Immature natural killer cell (primary cell): ENCODE measurements at regions not wholly inside any gene's neighbourhood (a gene's known extent, or its start where the extent isn't known, plus 50 kb on each side); places are given as distances from the start of the nearest gene placed in this dataset.
"Not testable (repeated sequence)": the region's sequence is repeated elsewhere in the genome, so short reads cannot be mapped to it uniquely, and the experiment has no call there.

Experiments used
- DNase-seq, 3 donors: peaks; one replicate each; pipeline ENCODE4 v3.0.0; 2022; ENCODE audit warnings: mixed read lengths in 1 of 3
- H3K27ac Mint-ChIP-seq, 6 donors: one replicate each; pipeline ENCODE4 v1.8.0; 2020; ENCODE audit warnings: mixed read lengths in 6 of 6, mild to moderate bottlenecking in 5 of 6, inconsistent platforms in 4 of 6, moderate library complexity in 3 of 6
- H3K27me3 Mint-ChIP-seq, 3 donors: one replicate each; pipeline ENCODE4 v1.8.0; 2020 to 2021; ENCODE audit warnings: low read depth in 3 of 3, mild to moderate bottlenecking in 3 of 3, mixed read lengths in 3 of 3, moderate library complexity in 3 of 3, inconsistent platforms in 1 of 3
- H3K36me3 Mint-ChIP-seq, 3 donors: one replicate each; pipeline ENCODE4 v1.8.0; 2020; ENCODE audit warnings: mixed read lengths in 3 of 3, inconsistent platforms in 2 of 3, mild to moderate bottlenecking in 2 of 3
- H3K4me1 Mint-ChIP-seq, 2 donors: one replicate each; pipeline ENCODE4 v1.8.0; 2020; ENCODE audit warnings: inconsistent platforms in 2 of 2, mild to moderate bottlenecking in 2 of 2, mixed read lengths in 2 of 2, moderate library complexity in 1 of 2
- H3K4me3 Mint-ChIP-seq, 5 donors: one replicate each; pipeline ENCODE4 v1.8.0; 2020; ENCODE audit warnings: mild to moderate bottlenecking in 5 of 5, mixed read lengths in 5 of 5, inconsistent platforms in 3 of 5, moderate library complexity in 3 of 5
- H3K9me3 Mint-ChIP-seq, 6 donors: one replicate each; pipeline ENCODE4 v1.8.0; 2020; ENCODE audit warnings: mild to moderate bottlenecking in 6 of 6, mixed read lengths in 6 of 6, inconsistent platforms in 4 of 6, moderate library complexity in 3 of 6

DNA sequence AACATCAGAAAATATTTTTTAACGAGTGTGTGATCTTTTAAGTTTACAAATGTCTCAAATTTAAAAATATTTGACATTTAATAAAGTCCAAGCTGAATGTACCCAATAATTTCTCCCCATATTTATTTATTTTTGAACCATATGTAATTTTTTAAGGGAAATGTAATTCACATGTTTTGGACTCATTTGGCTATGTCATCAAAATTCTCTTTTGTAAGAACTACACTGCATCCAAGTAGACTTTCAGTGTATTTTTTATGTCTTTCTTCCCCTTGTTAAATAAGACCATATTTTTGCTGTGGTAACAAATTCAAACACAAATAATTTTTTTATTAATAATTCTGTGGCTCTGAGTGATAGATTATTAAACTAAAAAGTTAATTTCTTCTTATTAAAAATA lies 365.2 kb downstream of the CD109 start:
- Mint-ChIP-seq H3K4me3 (no peak overlapping the region), H3K27me3 (no peaks in the 10 kb centered on the region), H3K27ac (no peak overlapping the region), H3K36me3 (no peaks in the 10 kb centered on the region), H3K9me3 (peaks cover 0 to 8% (median under 1%) of the 10 kb centered on the region in 6 donors), H3K4me1 (no peaks in the 10 kb centered on the region)
- no peak for DNase-seq

DNA sequence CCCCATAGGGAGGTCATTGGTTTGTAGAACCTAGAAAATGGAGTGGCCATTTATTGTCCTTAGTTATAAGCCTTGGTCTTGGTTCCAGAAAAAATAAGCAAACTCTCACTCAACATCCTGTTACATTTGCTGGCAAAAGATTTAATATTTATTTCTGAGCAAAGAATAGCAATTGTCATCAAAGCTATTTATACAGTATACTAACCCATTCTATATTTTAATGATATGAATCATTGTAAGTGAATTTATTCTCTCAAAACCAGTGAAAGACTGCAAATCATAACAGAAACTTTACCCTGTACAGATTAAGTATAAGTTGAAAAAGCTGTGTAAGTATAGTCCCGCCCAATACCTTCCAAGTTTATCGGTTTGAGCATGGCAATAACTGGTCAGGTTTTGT lies 364.4 kb downstream of the CD109 start:
- no peak overlapping the region for H3K27ac Mint-ChIP-seq
- no peaks in the 10 kb centered on the region for H3K36me3 Mint-ChIP-seq
- DNase-seq, result no peak
- H3K9me3 Mint-ChIP-seq, result peaks cover 0 to 8% (median under 1%) of the 10 kb centered on the region in 6 donors
- H3K4me3 Mint-ChIP-seq, result no peak overlapping the region
- no peaks in the 10 kb centered on the region for H3K27me3 Mint-ChIP-seq
- H3K4me1 Mint-ChIP-seq, result no peaks in the 10 kb centered on the region

DNA sequence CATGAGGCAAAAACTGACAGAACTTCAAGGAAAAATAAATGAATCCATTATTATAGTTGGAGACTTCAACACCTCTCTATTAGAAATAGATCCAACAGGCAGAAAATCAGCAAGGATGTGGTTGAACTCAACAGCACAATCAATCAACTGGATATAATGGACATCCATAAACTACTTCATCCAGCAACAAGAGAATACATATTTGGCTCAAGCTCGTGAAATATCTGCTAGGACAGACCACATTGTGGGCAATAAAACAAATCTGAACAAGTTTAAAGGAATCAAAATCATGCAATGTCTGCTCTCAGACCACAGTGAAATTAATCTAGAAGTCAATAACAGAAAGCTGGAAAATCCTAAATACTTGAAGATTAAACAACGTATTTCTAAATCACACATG lies 362.6 kb downstream of the CD109 start:
- DNase-seq, result no peak
- no peak overlapping the region for H3K27ac Mint-ChIP-seq
- no peak overlapping the region for H3K4me3 Mint-ChIP-seq
- H3K36me3 Mint-ChIP-seq, result no peaks in the 10 kb centered on the region
- peaks cover 0 to 2% (median 0%) of the 10 kb centered on the region in 6 donors for H3K9me3 Mint-ChIP-seq
- H3K27me3 Mint-ChIP-seq, result no peaks in the 10 kb centered on the region
- no peaks in the 10 kb centered on the region for H3K4me1 Mint-ChIP-seq

DNA sequence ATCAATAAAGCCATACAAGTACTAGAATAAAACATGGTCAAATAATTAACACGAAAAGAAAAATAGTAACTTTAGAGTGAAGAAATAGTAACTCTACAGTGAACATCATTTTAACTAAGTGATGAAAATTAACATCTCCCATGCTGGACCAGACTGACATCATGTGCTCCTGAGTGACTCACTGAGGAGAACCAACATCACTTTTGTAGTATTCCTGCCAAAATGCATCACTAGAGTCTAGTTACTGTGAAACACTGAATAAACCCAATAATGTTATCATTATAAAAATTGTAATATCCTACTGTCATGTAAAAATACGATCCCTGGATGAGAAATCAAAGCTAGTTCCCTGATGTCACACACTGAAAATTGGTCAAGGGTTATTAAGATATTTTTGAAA lies 361.3 kb downstream of the CD109 start:
- Mint-ChIP-seq H3K4me3 (no peak overlapping the region), H3K36me3 (no peaks in the 10 kb centered on the region), H3K9me3 (peaks cover 0 to 3% (median 0%) of the 10 kb centered on the region in 6 donors), H3K27me3 (no peaks in the 10 kb centered on the region), H3K4me1 (no peaks in the 10 kb centered on the region), H3K27ac (no peak overlapping the region)
- DNase-seq, result no peak

DNA sequence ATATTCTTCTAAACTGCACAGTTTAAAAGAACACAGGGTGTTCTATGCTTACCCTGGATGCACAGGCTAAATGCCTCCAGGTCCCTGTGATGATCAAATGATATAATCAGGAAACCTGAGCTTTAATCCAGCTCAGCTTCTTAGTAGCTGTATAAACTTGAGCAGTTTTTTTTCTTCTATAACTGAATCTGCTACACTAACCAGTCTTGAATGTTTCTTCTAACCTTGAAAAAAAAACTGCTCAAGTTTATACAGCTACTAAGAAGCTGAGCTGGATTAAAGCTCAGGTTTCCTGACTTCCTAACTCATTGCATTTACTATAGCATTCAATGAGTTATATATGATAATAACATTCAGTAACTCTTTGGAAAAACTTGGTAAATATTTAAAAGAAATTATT lies 358.2 kb downstream of the CD109 start:
- Mint-ChIP-seq H3K27me3 (no peaks in the 10 kb centered on the region), H3K36me3 (no peaks in the 10 kb centered on the region), H3K9me3 (peaks cover 0 to 6% (median 3%) of the 10 kb centered on the region in 6 donors), H3K4me3 (no peak overlapping the region), H3K27ac (no peak overlapping the region), H3K4me1 (no peaks in the 10 kb centered on the region)
- no peak for DNase-seq

DNA sequence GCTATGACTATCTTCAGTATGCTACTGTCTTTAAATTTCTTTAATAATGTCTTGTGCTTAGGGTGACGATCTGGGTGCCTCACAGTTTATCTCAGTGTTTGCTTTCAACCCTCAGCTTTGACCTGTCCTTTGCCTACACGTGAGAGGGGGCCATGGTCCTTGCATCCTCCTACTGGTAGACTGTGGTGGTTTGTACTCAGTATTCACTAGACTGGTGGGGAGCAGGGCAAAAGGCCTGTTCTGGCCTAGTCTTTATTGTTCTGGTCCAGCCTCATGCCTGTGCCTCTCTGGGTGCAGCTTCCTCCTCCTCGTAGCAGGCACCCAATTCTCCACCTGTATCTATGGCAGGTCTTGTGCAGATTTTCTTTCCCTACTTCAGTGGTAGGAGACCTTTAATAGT lies 354.9 kb downstream of the CD109 start:
- H3K27ac Mint-ChIP-seq, result no peak overlapping the region
- DNase-seq, result no peak
- H3K9me3 Mint-ChIP-seq, result peaks cover 0 to 15% (median 4%) of the 10 kb centered on the region in 6 donors
- H3K36me3 Mint-ChIP-seq, result no peaks in the 10 kb centered on the region
- peaks cover 0 to 2% (median 0%) of the 10 kb centered on the region in 3 donors for H3K27me3 Mint-ChIP-seq
- no peaks in the 10 kb centered on the region for H3K4me1 Mint-ChIP-seq
- no peak overlapping the region for H3K4me3 Mint-ChIP-seq

DNA sequence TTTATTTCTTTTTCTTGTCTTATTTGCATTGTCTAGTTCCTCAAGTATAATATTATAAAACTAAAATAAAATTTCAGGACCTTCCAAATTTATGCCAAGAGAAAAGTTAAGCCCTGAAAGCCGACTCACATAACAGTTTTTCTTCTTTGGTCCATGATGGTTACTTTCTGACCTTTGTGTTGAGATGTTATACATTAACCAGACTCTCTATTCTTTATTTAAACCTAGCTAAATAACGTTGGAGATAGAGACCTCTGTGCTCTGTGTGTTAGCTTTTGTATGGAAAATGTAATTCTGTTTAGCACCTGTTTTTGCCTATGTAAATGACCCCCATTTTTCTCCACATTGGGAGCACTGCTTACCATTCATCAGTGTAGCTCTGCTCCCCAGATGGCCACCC lies 352.4 kb downstream of the CD109 start:
- no peak for DNase-seq
- H3K36me3 Mint-ChIP-seq, result no peaks in the 10 kb centered on the region
- peaks cover 0 to 2% (median 0%) of the 10 kb centered on the region in 3 donors for H3K27me3 Mint-ChIP-seq
- no peaks in the 10 kb centered on the region for H3K4me1 Mint-ChIP-seq
- no peak overlapping the region for H3K4me3 Mint-ChIP-seq
- H3K27ac Mint-ChIP-seq, result no peak overlapping the region
- peaks cover 0 to 15% (median 3%) of the 10 kb centered on the region in 6 donors for H3K9me3 Mint-ChIP-seq

DNA sequence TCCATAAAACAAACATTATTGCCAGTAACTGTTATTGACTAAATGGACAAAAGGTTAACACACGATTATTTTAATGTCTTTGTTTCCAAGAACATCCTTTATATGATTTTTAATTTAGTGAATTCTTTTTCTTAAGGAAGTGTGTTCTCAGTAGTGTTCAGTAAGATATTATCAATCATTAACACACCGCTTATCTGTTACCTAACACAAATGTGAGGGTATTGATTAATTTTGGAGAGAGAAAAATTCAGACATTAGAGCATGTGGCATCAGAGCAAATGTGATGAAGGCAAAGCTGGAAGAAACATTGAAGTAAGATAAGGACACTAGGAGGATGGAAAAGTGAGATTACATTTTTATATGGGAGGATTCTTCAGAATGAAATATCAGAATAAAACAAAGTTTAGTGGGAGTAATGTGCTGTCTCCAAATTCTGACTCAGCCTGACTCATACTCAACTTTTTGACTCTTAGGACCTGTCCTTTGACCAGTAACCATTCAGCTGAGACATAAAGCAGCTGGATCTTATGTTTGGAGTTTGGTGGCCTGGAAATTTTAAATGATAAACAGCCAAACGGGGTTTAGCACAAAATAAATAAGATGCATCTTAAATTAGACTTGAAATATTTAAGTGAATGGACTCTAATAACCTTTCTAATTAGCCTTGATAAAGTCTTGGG lies 348.6 kb downstream of the CD109 start:
- H3K4me1 Mint-ChIP-seq, result no peaks in the 10 kb centered on the region
- peaks cover 0 to 3% (median 0%) of the 10 kb centered on the region in 3 donors for H3K27me3 Mint-ChIP-seq
- H3K27ac Mint-ChIP-seq, result no peak overlapping the region
- peaks cover 0 to 17% (median 7%) of the 10 kb centered on the region in 6 donors for H3K9me3 Mint-ChIP-seq
- no peaks in the 10 kb centered on the region for H3K36me3 Mint-ChIP-seq
- no peak overlapping the region for H3K4me3 Mint-ChIP-seq
- no peak for DNase-seq

DNA sequence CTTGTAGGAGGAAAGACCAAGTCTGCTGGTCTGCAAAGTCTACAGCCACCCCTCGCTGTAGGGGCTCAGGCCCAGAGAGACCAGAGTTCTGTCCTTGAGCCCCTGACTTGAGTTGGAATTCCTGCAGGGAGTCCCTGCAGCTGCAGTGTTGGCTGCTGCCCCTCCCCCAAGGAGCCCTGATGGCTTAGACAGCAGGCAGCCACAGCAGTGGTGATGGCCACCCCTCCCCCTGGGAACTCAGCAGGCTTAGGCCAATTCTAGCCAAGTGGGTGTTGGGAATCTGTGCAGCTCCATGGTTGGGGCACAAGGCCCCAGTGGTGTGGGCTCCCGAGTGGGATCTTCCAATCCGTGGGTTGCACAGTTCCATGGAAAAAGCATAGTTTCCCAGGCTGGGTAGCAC lies 345.4 kb downstream of the CD109 start:
- Mint-ChIP-seq H3K9me3 (peaks cover 0 to 24% (median 17%) of the 10 kb centered on the region in 6 donors), H3K4me1 (no peaks in the 10 kb centered on the region), H3K4me3 (no peak overlapping the region), H3K27me3 (peaks cover 0 to 3% (median 0%) of the 10 kb centered on the region in 3 donors), H3K27ac (no peak overlapping the region), H3K36me3 (no peaks in the 10 kb centered on the region)
- no peak for DNase-seq

DNA sequence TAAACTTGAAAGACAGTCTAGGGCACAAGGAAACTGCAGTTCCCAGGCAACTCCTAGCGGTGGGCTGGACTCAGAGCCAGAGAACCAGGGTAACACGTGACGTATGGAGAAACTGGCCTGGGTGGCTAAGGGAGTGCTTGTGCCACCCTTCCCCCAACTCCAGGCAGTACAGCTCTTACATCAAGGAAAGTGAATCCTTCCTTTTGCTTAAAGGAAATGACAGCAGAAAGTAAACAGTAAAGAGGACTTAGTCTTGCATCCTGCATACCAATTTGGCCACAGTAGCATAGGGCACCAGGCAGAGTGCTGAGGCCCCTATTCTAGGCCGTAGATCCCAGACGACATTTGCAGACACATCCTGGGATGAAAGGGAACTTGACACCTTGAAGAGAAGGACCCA lies 322.8 kb downstream of the CD109 start:
- DNase-seq, result no peak
- Mint-ChIP-seq H3K36me3 (no peaks in the 10 kb centered on the region), H3K4me1 (no peaks in the 10 kb centered on the region), H3K27me3 (peaks cover 0 to 4% (median 2%) of the 10 kb centered on the region in 3 donors), H3K4me3 (no peak overlapping the region), H3K9me3 (peaks cover 3 to 30% (median 10%) of the 10 kb centered on the region in 6 donors), H3K27ac (no peak overlapping the region)

DNA sequence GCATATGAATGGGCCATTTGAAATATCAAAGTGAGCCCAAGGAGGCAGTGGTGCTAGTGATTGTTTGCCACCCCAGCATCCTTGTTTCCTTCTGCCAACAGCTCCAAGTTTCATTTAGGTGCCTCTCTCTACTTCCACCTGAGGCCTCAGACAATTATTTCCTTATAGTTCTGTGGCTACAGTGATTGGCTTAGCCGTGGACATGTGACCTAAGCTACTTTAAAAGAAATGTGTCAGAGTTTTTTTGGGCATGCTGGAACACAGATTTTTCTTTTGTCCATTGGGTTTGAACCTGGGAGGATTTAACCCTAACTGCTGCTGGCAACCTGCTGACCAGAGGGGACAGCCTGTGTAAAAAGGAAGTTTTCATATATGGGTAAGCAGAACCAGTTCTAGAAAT lies 319.4 kb downstream of the CD109 start:
- no peaks in the 10 kb centered on the region for H3K4me1 Mint-ChIP-seq
- DNase-seq, result no peak
- no peak overlapping the region for H3K27ac Mint-ChIP-seq
- peaks cover 0 to 2% (median 2%) of the 10 kb centered on the region in 3 donors for H3K27me3 Mint-ChIP-seq
- peaks cover 0 to 28% (median 16%) of the 10 kb centered on the region in 6 donors for H3K9me3 Mint-ChIP-seq
- H3K4me3 Mint-ChIP-seq, result no peak overlapping the region
- no peaks in the 10 kb centered on the region for H3K36me3 Mint-ChIP-seq

DNA sequence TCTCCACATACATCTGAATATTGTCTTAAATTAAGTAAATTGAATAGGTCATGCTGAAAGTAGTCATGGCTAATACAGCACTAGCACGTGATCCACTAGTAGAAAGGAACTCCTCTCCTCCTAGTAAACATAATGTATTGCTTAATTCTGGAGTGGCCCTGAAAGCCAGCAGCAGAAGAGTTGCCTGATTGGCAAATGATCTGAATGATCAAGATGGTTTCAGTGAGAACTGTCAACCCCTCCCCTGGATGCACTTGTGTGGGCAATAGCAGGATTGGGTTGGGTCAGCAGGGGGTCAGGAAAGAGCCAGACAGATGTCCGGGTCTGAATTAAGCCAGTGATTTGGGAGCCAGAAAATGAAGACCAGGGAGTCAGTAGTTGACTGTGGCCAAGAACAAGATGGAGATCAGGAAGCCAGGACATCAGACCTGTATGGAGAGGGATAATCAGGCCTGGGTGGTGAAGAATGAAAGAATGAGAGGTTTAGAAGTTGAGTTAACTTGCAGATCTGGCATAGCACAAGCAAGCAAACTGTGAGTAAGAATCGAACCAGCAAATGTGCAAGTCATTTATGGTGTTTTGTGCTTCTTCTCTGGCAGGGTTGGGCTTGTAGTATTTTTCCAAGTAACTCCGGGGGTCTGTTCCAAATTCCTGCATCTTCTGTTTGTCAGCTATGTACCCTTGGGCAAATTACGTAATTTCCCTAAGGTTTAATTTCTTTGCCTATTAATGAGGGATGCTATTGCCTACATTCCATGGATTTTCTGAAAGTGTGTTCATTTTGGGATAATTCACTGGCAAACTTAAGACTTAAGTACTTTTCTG lies 304.9 kb downstream of the CD109 start:
- peaks cover 2 to 15% (median 8%) of the 10 kb centered on the region in 6 donors for H3K9me3 Mint-ChIP-seq
- peaks cover 0 to 3% (median 0%) of the 10 kb centered on the region in 3 donors for H3K27me3 Mint-ChIP-seq
- H3K36me3 Mint-ChIP-seq, result no peaks in the 10 kb centered on the region
- H3K4me1 Mint-ChIP-seq, result no peaks in the 10 kb centered on the region
- H3K27ac Mint-ChIP-seq, result no peak overlapping the region
- no peak overlapping the region for H3K4me3 Mint-ChIP-seq
- DNase-seq, result no peak

DNA sequence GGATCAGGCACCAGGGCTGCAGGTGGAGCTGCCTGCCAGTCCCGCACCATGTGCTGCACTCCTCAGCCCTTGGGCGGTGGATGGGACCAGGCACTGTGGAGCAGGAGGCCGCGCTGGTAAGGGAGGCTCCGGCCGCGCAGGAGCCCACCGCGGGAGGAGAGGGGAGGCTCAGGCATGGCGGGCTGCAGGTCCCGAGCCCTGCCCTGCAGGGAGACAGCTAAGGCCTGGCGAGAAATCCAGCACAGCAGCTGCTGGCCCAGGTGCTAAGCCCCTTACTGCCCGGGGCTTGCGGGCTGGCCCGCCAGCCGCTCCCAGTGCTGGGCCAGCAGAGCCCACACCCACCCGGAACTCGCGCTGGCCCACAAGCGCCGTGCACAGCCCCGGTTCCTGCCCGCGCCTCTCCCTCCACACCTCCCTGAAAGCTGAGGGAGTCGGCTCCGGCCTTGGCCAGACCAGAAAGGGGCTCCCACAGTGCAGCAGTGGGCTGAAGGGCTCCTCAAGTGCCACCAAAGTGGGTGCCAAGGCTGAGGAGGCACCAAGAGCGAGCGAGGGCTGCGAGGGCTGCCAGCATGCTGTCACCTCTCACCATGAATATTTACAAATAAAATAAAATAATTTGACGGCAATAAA lies 294.7 kb downstream of the CD109 start:
- not testable (repeated sequence) for H3K27ac Mint-ChIP-seq, H3K9me3 Mint-ChIP-seq, H3K4me3 Mint-ChIP-seq, DNase-seq, H3K36me3 Mint-ChIP-seq, H3K27me3 Mint-ChIP-seq, H3K4me1 Mint-ChIP-seq

DNA sequence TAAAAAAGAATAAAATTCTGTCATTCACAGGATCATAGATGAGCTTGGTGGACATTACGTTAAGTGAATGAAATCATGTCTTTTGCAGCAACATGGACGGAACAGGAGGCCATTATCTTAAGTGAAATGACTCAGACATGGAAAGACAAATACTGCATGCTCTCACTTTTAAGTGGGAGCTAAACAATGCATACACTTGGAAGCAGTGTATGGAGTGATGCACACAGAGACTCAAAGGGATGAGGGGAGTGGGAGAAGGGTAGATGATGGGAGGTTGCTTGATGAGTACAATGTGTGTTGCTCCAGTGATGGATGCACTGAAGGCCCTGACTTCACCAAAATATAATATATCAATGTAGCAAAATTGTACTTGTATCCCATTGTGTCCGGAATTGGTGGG lies 293.4 kb downstream of the CD109 start:
- H3K27me3 Mint-ChIP-seq, result peaks cover 0 to 1% (median 0%) of the 10 kb centered on the region in 3 donors
- H3K36me3 Mint-ChIP-seq, result no peaks in the 10 kb centered on the region
- DNase-seq, result no peak
- no peak overlapping the region for H3K27ac Mint-ChIP-seq
- peaks cover 0 to 9% (median 4%) of the 10 kb centered on the region in 6 donors for H3K9me3 Mint-ChIP-seq
- H3K4me1 Mint-ChIP-seq, result no peaks in the 10 kb centered on the region
- no peak overlapping the region for H3K4me3 Mint-ChIP-seq
